ENCODE measurements at regions not wholly inside any gene's neighbourhood (a gene's known extent, or its start where the extent isn't known, plus 50 kb on each side); places are given as distances from the start of the nearest gene placed in this dataset.

DNA sequence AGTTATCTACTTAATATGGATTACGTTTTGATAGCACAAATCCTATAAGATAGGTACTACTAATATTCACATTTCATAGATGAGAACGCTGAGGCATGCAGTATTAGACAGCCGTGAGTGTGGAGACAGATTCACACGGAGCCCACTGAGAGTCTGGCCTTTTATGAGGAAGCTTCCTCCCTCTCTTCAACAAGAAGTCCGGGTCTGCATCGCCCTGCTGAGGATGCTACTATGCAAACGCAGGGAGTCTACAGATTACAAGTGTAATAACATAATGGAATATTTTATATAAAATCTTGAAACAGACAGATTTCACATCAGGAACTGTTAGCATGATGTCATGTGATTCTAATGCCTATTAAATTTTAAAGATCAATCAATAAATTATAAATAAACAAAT is 255.9 kb upstream of the GLI3 start:
- peaks cover 17% of the 10 kb centered on the region for H3K4me1 ChIP-seq (ENCODE audit: insufficient read depth, low read length)
- H3K27me3 ChIP-seq (ENCODE audit: insufficient read depth, low read length), result no peaks in the 10 kb centered on the region
- H2AFZ ChIP-seq (ENCODE audit: low read depth, low read length), result no peak overlapping the region
- H3K9me3 ChIP-seq (ENCODE audit: low read length), result no peaks in the 10 kb centered on the region
- H3K4me3 ChIP-seq (ENCODE audit: low read length), result peak overlapping the region; percentile 53
- H3K36me3 ChIP-seq (ENCODE audit: insufficient read depth, low read length), result no peaks in the 10 kb centered on the region

- Histone ChIP-seq H3K4me3 (ENCODE audit: low read length) (no peak overlapping the region), H3K27me3 (ENCODE audit: insufficient read depth, low read length) (no peaks in the 10 kb centered on the region), H2AFZ (ENCODE audit: low read depth, low read length) (no peak overlapping the region), H3K9me3 (ENCODE audit: low read length) (no peaks in the 10 kb centered on the region), H3K4me1 (ENCODE audit: insufficient read depth, low read length) (peaks cover 17% of the 10 kb centered on the region), H3K36me3 (ENCODE audit: insufficient read depth, low read length) (no peaks in the 10 kb centered on the region)
These were observed 254.1 kb upstream of the GLI3 start for GRCh38 chr7:42491106-42491505.

GRCh38 chr7:42489299-42489698 is 252.3 kb upstream of the GLI3 start:
- Histone ChIP-seq H3K27me3 (ENCODE audit: insufficient read depth, low read length) (no peaks in the 10 kb centered on the region), H3K36me3 (ENCODE audit: insufficient read depth, low read length) (no peaks in the 10 kb centered on the region), H2AFZ (ENCODE audit: low read depth, low read length) (no peak overlapping the region), H3K4me1 (ENCODE audit: insufficient read depth, low read length) (peaks cover 7% of the 10 kb centered on the region), H3K9me3 (ENCODE audit: low read length) (no peaks in the 10 kb centered on the region), H3K4me3 (ENCODE audit: low read length) (no peak overlapping the region)

- Histone ChIP-seq H3K36me3 (ENCODE audit: insufficient read depth, low read length) (no peaks in the 10 kb centered on the region), H2AFZ (ENCODE audit: low read depth, low read length) (no peak overlapping the region), H3K27me3 (ENCODE audit: insufficient read depth, low read length) (no peaks in the 10 kb centered on the region), H3K4me3 (ENCODE audit: low read length) (no peak overlapping the region), H3K9me3 (ENCODE audit: low read length) (no peaks in the 10 kb centered on the region), H3K4me1 (ENCODE audit: insufficient read depth, low read length) (peaks cover under 1% of the 10 kb centered on the region)
These were observed 248.3 kb upstream of the GLI3 start for GRCh38 chr7:42485301-42485766.

DNA sequence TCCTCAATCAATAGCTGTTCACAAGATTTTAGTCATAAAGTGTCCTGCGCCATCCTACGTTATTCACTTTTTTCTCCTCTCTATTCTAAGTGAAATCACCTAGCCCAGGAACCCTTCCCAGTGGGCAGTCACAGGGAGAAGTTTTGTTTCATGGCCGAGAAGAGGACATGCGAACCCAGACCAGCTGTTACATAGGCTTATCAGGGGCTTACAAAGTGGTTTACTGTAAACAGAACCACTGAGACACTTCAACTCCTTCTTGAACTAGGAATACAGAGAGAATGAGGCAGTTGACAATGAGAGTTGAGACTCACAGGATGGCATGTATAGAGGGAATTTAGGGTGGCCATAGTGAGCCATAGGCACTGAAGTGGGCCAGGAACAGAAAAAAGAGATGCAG is 246.9 kb upstream of the GLI3 start:
- H3K36me3 ChIP-seq (ENCODE audit: insufficient read depth, low read length), result no peaks in the 10 kb centered on the region
- peaks cover 5% of the 10 kb centered on the region for H3K4me1 ChIP-seq (ENCODE audit: insufficient read depth, low read length)
- H3K4me3 ChIP-seq (ENCODE audit: low read length), result no peak overlapping the region
- H2AFZ ChIP-seq (ENCODE audit: low read depth, low read length), result no peak overlapping the region
- no peaks in the 10 kb centered on the region for H3K9me3 ChIP-seq (ENCODE audit: low read length)
- H3K27me3 ChIP-seq (ENCODE audit: insufficient read depth, low read length), result no peaks in the 10 kb centered on the region

DNA sequence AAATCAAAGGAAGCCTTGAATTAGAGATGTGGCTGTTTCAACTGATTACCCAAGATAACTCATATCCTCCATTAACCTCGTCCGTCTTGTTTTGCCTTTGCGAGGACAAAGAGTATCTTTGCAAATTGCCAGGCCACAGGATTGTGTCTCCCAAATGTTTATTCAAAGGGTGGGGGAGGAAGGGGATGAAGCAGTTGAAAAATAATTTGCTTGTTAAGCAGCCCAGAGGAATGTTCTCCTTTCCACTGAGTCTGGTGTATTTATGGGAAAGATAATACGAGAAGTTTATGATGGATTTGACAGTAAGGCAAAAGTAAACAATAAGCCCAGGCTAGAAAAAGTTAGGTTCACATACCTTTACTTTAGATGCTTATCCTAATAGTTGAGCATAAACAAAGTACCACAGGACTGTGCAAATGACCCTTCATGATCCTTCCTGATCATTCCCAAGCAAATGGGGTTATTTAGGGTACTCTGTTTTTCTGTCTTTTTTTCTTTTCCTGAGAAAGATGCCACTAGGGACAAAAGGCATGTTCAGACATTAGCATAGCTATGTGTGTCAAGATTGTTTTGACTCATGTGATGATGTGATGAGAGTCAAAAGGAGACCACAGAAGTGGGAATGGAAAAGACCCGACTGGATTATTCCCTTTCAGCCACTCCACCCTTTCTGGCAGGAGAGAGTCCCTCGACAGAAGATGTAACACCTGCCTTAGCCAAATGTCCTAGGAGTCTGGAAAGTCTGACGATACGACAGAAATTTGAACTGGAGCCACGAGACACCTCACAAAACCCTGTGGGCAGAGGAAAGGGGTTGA is 243.0 kb upstream of the GLI3 start:
- peaks cover 4% of the 10 kb centered on the region for H3K9me3 ChIP-seq (ENCODE audit: low read length)
- no peaks in the 10 kb centered on the region for H3K36me3 ChIP-seq (ENCODE audit: insufficient read depth, low read length)
- no peak overlapping the region for H2AFZ ChIP-seq (ENCODE audit: low read depth, low read length)
- H3K27me3 ChIP-seq (ENCODE audit: insufficient read depth, low read length), result no peaks in the 10 kb centered on the region
- no peak overlapping the region for H3K4me3 ChIP-seq (ENCODE audit: low read length)
- peaks cover 5% of the 10 kb centered on the region for H3K4me1 ChIP-seq (ENCODE audit: insufficient read depth, low read length)

DNA sequence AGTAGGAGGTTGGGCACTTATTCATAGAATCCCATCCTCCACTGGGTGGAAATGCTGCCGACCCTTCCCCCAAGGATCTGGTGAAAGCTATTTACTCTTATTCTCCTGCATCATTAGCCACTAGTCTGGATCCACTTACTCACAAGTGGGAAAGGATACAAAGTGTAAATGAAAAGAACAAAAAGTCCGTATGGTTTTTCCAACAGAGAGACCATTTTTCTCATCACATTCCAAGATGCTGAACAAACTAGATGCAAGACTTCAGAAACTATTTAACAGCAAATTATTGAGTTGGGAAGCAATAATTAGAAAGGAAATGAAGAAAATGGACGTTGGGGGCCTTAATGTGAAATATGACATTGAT is 242.4 kb upstream of the GLI3 start:
- Histone ChIP-seq H3K4me3 (ENCODE audit: low read length) (no peak overlapping the region), H2AFZ (ENCODE audit: low read depth, low read length) (no peak overlapping the region), H3K27me3 (ENCODE audit: insufficient read depth, low read length) (no peaks in the 10 kb centered on the region), H3K4me1 (ENCODE audit: insufficient read depth, low read length) (peaks cover 5% of the 10 kb centered on the region), H3K36me3 (ENCODE audit: insufficient read depth, low read length) (no peaks in the 10 kb centered on the region), H3K9me3 (ENCODE audit: low read length) (peaks cover 4% of the 10 kb centered on the region)

DNA sequence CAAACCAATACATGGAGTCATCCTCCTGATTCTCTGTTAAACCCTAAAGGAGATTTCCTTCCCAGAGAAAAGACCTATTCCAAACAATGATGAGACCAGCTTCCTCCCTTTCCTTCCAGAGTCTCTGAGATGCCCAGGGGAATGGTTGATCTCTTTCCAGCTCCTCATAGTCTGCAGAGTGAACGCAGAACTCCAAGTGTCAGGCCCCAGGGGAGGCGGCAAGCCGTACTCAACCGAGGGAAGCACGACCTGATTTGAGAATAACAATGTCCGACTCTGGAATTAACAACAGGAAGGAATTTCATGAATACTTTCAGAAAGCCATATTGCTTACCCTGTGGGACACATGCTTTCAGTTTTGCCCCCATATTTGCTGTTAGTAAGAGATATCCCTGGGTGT is 241.7 kb upstream of the GLI3 start:
- Histone ChIP-seq H3K9me3 (ENCODE audit: low read length) (peaks cover 4% of the 10 kb centered on the region), H3K4me3 (ENCODE audit: low read length) (no peak overlapping the region), H2AFZ (ENCODE audit: low read depth, low read length) (no peak overlapping the region), H3K36me3 (ENCODE audit: insufficient read depth, low read length) (no peaks in the 10 kb centered on the region), H3K27me3 (ENCODE audit: insufficient read depth, low read length) (no peaks in the 10 kb centered on the region), H3K4me1 (ENCODE audit: insufficient read depth, low read length) (peaks cover 5% of the 10 kb centered on the region)

DNA sequence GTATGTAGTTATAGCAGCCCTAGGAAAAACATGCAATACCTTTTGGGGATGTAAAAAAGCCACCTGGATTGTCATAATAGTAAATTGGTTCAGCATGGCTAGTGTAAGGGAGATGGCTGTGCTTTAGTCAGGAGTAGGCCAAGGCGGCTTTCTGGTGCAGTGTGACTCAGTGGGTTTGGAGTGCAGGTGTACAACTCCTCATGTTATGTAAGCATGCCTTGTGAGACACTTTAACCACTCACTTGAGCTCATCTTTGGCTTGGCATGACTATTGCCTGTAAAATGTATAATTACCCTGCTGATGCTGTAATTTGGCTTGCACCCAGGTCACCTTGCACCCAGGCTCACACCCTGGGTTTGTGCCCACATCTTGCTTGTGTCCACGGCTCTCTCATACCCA is 239.2 kb upstream of the GLI3 start:
- peaks cover 5% of the 10 kb centered on the region for H3K4me1 ChIP-seq (ENCODE audit: insufficient read depth, low read length)
- no peaks in the 10 kb centered on the region for H3K36me3 ChIP-seq (ENCODE audit: insufficient read depth, low read length)
- H2AFZ ChIP-seq (ENCODE audit: low read depth, low read length), result no peak overlapping the region
- H3K27me3 ChIP-seq (ENCODE audit: insufficient read depth, low read length), result no peaks in the 10 kb centered on the region
- H3K9me3 ChIP-seq (ENCODE audit: low read length), result peaks cover 4% of the 10 kb centered on the region
- H3K4me3 ChIP-seq (ENCODE audit: low read length), result no peak overlapping the region

- Histone ChIP-seq H3K4me3 (ENCODE audit: low read length) (no peak overlapping the region), H3K9me3 (ENCODE audit: low read length) (peaks cover 4% of the 10 kb centered on the region), H2AFZ (ENCODE audit: low read depth, low read length) (no peak overlapping the region), H3K36me3 (ENCODE audit: insufficient read depth, low read length) (no peaks in the 10 kb centered on the region), H3K27me3 (ENCODE audit: insufficient read depth, low read length) (no peaks in the 10 kb centered on the region), H3K4me1 (ENCODE audit: insufficient read depth, low read length) (peaks cover 2% of the 10 kb centered on the region)
These were observed 238.1 kb upstream of the GLI3 start for GRCh38 chr7:42475082-42475481.

- Histone ChIP-seq H3K4me3 (ENCODE audit: low read length) (no peak overlapping the region), H3K4me1 (ENCODE audit: insufficient read depth, low read length) (no peaks in the 10 kb centered on the region), H3K27me3 (ENCODE audit: insufficient read depth, low read length) (no peaks in the 10 kb centered on the region), H3K9me3 (ENCODE audit: low read length) (peaks cover 4% of the 10 kb centered on the region), H2AFZ (ENCODE audit: low read depth, low read length) (no peak overlapping the region), H3K36me3 (ENCODE audit: insufficient read depth, low read length) (no peaks in the 10 kb centered on the region)
These were observed 236.1 kb upstream of the GLI3 start for GRCh38 chr7:42473099-42473498.

DNA sequence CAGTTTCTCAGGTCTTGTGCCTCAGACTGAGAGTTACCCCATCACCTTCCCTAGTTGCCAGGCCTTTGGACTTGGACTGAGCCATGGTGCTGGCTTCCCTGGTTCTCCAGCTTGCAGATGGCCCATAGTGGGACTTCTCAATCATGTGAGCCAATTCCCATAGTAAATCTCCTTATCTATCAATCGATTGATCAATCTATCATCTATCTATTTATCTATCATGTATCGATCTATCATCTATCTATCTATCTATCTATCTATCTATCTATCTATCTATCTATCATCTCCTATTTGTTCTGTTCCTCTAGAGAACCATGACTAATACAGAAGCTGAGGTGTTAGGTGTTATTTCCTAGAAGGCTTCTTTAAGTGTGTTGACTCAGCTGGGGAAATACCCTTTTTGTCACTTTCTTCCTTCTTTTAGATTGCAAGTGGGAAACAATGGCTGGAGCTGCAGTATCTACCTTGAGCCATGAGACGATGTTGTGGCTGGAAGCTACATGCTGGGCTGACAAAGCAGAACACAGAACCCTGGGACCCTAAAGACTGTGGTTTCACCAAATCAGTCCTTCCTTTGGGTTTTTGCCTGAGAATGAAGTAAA is 234.7 kb upstream of the GLI3 start:
- Histone ChIP-seq H3K4me1 (ENCODE audit: insufficient read depth, low read length) (no peaks in the 10 kb centered on the region), H3K9me3 (ENCODE audit: low read length) (peaks cover 4% of the 10 kb centered on the region), H3K36me3 (ENCODE audit: insufficient read depth, low read length) (no peaks in the 10 kb centered on the region), H2AFZ (ENCODE audit: low read depth, low read length) (no peak overlapping the region), H3K27me3 (ENCODE audit: insufficient read depth, low read length) (no peaks in the 10 kb centered on the region), H3K4me3 (ENCODE audit: low read length) (no peak overlapping the region)

DNA sequence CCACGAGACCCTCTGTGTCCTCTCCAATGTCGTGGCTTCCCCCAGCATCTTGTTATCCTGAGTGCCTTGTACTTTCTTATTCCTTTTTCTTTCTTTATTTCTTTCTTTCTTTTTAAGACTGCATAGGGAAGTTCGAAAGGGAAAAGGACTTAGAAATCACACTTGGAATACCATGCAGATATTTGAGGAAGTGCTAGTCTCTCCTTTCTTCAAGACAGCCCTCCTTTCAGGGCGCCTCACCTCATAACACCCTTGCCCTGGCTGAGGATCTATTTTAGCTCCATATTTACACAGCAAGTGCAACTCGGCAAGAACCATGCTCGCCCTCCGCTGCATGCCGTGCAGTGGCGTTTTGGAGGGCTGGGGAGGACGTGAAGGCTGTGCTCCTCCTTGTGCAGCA is 232.3 kb upstream of the GLI3 start:
- H3K4me3 ChIP-seq (ENCODE audit: low read length), result no peak overlapping the region
- H2AFZ ChIP-seq (ENCODE audit: low read depth, low read length), result no peak overlapping the region
- no peaks in the 10 kb centered on the region for H3K27me3 ChIP-seq (ENCODE audit: insufficient read depth, low read length)
- no peaks in the 10 kb centered on the region for H3K36me3 ChIP-seq (ENCODE audit: insufficient read depth, low read length)
- no peaks in the 10 kb centered on the region for H3K4me1 ChIP-seq (ENCODE audit: insufficient read depth, low read length)
- H3K9me3 ChIP-seq (ENCODE audit: low read length), result no peaks in the 10 kb centered on the region

- no peaks in the 10 kb centered on the region for H3K27me3 ChIP-seq (ENCODE audit: insufficient read depth, low read length)
- no peaks in the 10 kb centered on the region for H3K9me3 ChIP-seq (ENCODE audit: low read length)
- H2AFZ ChIP-seq (ENCODE audit: low read depth, low read length), result no peak overlapping the region
- no peak overlapping the region for H3K4me3 ChIP-seq (ENCODE audit: low read length)
- H3K36me3 ChIP-seq (ENCODE audit: insufficient read depth, low read length), result no peaks in the 10 kb centered on the region
- H3K4me1 ChIP-seq (ENCODE audit: insufficient read depth, low read length), result no peaks in the 10 kb centered on the region
These were observed 231.5 kb upstream of the GLI3 start for GRCh38 chr7:42468471-42468870.
